NCI-H2081 treated with DMSO at 0.1 percent for 48 hours (cell line): ENCODE measurements at regions not wholly inside any gene's neighbourhood (a gene's known extent, or its start where the extent isn't known, plus 50 kb on each side); places are given as distances from the start of the nearest gene placed in this dataset.

ENCODE experiments used
- DNase-seq: peaks from one replicate; lab custom pipeline; 2025; lab: John Stamatoyannopoulos, UW

GRCh38 chr22:49212002-49212401 lies 615.7 kb downstream of the BRD1 start:
- DNase-seq, result no peak

GRCh38 chr22:49211176-49211575 lies 616.5 kb downstream of the BRD1 start:
- no peak for DNase-seq

- no peak for DNase-seq
These were observed 617.1 kb downstream of the BRD1 start for GRCh38 chr22:49210606-49211005.

GRCh38 chr22:49209452-49210195 lies 618.0 kb downstream of the BRD1 start:
- DNase-seq, result peak; percentile 5

- DNase-seq, result no peak
These were observed 618.9 kb downstream of the BRD1 start for GRCh38 chr22:49208768-49209252.

GRCh38 chr22:49208004-49208402 lies 619.7 kb downstream of the BRD1 start:
- DNase-seq, result no peak

GRCh38 chr22:49207008-49208003 lies 620.4 kb downstream of the BRD1 start:
- DNase-seq, result no peak

GRCh38 chr22:49206281-49206680 lies 621.4 kb downstream of the BRD1 start:
- DNase-seq, result no peak

GRCh38 chr22:49205483-49205800 lies 622.2 kb downstream of the BRD1 start:
- DNase-seq, result no peak

- no peak for DNase-seq
These were observed 622.8 kb downstream of the BRD1 start for GRCh38 chr22:49204599-49205482.

- no peak for DNase-seq
These were observed 623.6 kb downstream of the BRD1 start for GRCh38 chr22:49203859-49204598.

GRCh38 chr22:49203091-49203858 lies 624.4 kb downstream of the BRD1 start:
- DNase-seq, result no peak

GRCh38 chr22:49202226-49202625 lies 625.4 kb downstream of the BRD1 start:
- DNase-seq, result no peak

GRCh38 chr22:49201046-49201970 lies 626.4 kb downstream of the BRD1 start:
- no peak for DNase-seq

- no peak for DNase-seq
These were observed 628.4 kb downstream of the BRD1 start for GRCh38 chr22:49199224-49199623.

GRCh38 chr22:49198705-49199084 lies 629.0 kb downstream of the BRD1 start:
- no peak for DNase-seq

- DNase-seq, result no peak
These were observed 629.5 kb downstream of the BRD1 start for GRCh38 chr22:49197986-49198704.

GRCh38 chr22:49197505-49197904 lies 630.2 kb downstream of the BRD1 start:
- DNase-seq, result no peak

GRCh38 chr22:49196046-49196511 lies 631.6 kb downstream of the BRD1 start:
- DNase-seq, result no peak
